ENCODE measurements at regions not wholly inside any gene's neighbourhood (a gene's known extent, or its start where the extent isn't known, plus 50 kb on each side); places are given as distances from the start of the nearest gene placed in this dataset.

DNA sequence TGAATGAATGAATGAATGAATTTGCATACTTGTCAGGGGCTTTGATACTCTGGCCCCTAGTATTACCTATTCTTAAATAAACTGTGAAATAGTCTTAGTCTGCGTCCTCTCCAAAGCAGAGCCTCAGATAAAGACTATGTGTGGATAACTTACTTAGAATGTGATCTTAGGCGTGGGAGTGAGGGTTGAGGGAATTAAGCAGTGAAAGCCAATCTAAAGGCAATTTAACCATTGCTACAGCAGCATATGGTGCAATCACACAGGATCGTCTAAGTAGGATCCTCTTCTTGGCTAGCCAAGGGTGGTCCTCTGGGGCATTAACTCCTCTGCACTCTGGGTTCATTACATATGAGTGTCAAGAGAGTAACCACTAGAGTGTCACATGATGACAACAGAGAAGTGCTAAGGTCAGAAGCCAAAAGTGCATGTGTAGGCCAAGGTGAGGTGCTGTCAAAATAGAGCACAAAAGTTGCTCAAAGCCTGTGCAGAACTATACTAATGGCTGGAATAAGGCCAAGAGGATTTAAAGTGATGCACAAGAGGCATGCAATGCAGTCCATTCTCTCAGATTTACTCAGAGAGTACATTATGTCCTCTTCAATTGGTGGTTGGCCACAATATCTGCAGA, 274.4 kb upstream of the SEMA6A start:
- no peak for TF ChIP-seq EZH2 (IDR thresholded peaks at IDR 0.05; ENCODE audit: borderline replicate concordance, low read length)
- TF ChIP-seq CTCF (conservative IDR thresholded peaks at IDR 0.05 in 1 of 2, IDR thresholded peaks at IDR 0.05 in 1 of 2; ENCODE audit: extremely low read depth in 1 of 2, insufficient read depth in 1 of 2, low read depth in 1 of 2, low read length in 2 of 2): no peak

Measured in mammary epithelial cell (primary cell).